Left renal pelvis (tissue), 4 donors: ENCODE measurements at regions not wholly inside any gene's neighbourhood (a gene's known extent, or its start where the extent isn't known, plus 50 kb on each side); places are given as distances from the start of the nearest gene placed in this dataset.

Experiments used
- DNase-seq, 4 donors: peaks; one replicate each; pipeline ENCODE4 v3.0.0-alpha.2; 2013; ENCODE audit warnings: low read depth in 4 of 4, low spot score in 3 of 4

DNA sequence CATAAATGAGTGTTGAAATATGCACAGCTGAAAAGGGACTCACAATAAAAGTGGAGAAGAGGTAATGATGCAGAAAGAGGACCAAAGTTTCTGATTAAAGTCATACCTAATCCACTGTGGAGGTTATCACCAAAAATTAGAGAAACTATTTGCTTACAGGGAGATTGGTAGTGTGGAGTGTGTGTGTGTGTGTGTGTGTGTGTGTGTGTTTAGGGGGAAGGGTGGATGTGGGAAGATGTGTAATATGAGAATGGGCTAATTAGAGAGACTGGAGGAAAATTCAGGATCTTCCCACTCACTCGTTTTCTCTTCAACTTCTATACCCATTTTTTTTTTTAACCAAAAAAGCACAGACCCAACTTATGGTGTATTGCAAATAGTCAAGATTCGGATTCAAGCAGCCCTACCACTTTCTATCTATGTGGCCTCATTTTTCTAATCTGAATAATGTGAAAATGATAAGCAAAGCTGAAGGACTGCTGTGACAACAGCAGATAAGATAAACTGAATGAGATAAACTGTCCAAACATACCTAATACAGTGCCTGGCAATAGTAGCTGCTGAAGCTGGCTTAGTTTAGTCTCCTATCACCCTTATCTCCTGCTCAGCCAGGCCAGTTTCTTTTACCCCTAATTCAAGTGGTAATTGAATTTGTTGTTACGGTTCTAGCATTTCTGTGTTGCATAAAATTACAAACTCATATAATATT lies 501.1 kb downstream of the KDM4C start:
- no peak for DNase-seq

DNA sequence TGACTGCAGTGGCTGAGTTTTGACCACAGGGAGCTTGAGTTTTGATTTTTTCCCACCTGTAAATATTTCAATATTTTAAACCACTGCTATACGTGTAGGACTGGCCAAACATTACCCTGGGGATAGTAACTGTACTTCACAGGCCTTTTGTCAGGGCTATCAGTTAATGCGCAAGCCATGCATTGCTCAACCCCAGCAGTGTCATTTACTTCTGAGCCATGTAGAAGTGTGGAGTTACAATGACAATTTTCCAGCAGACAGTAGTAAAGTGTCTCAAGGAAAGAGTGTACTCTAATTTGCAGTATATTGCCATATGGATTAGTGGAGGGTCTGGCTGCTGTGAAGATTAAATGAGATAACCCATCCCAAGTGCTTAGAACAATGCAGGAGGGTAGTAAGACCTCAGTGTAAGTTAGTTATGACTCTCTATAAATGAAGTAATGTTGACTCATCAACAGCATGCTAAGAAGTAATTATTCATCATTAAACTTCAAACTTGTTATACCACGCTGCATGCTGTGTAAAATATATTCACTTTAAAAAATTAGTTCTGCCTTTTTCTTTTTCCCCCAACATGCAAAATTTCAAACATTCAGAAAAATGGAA lies 489.2 kb downstream of the KDM4C start:
- no peak for DNase-seq

DNA sequence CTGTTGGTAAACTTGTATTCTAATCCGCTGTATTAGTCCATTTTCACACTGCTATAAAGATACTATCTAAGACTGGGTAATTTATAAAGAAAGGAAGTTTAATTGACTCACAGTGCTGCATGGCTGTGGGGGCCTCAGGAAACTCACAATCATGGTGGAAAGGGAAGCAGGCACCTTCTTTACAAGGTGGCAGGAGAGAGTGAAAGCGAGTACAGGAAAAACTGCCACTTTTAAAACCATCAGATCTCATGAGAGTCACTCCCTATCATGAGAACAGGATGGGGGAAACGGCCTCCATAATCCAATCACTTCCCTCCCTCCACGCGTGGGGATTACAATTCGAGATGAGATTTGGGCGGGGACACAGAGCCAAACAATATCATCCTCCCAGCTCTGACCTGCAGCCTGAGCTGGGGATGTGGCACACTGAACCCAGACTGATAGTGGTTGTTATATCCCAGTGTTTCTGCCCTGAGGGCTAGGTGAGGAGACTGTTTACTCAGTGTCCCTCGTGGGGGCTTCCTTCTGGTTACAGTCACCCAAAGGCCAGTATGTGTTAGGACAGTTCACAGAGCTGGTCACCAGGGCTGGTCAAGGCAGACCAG lies 488.3 kb downstream of the KDM4C start:
- no peak for DNase-seq

GRCh38 chr9:7243838-7244237 lies 486.1 kb downstream of the KDM4C start:
- DNase-seq: no peak

- DNase-seq: no peak
These were observed 484.4 kb downstream of the KDM4C start for GRCh38 chr9:7242126-7242525.

GRCh38 chr9:7241694-7242093 lies 483.9 kb downstream of the KDM4C start:
- no peak for DNase-seq

DNA sequence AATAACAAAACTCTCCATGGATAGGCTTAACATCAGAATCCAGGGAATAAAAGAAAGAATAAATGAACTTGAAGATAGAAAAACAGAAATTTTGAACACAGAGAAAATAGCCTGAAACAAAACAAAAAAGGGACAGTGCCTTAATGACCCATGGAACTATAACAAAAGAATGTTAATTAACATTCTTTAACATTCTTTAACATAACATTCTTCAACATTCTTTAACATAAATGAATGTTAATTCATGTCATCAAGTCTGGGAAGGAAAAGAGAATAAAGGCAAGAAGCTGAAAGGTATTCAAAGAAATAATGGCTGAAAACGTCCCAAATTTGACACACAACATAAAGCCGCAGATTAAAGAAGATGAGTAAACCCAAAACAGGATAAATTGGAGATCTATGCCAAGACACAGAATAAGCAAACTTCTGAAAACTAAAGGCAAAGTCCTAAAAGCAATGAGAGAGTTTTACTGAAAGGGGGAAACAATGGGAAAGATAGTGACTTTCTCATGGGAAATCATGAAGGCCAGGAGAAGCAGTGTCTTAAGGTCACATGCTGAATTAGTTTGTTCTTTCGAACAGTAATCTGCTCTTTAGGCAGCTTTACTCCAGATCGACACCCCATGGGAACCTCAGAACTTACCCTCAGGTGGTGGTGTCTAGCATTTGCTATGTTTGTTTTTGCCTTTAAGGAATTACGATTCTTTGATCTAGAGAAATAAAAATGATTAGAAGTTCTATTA lies 483.0 kb downstream of the KDM4C start:
- no peak for DNase-seq

- no peak for DNase-seq
These were observed 481.9 kb downstream of the KDM4C start for GRCh38 chr9:7239708-7240107.

DNA sequence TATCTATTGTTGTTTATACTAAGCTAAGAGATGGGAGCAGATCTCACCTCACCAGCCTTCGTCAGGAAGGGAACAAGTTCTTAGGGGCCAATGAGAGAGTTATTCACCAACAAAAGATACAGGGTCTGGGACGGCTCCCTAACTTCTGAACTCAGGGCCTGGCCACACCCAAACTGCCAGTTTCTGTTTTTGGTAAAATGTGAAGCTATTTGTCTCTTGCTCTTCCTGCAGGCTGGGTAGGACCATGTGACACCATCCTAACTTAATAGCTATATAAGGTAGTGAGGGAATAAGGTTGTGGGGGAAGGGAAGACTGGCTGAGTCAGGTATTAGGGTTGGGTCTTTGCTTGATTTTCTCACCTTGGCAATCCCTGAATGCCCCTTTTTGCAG lies 480.5 kb downstream of the KDM4C start:
- DNase-seq: no peak

DNA sequence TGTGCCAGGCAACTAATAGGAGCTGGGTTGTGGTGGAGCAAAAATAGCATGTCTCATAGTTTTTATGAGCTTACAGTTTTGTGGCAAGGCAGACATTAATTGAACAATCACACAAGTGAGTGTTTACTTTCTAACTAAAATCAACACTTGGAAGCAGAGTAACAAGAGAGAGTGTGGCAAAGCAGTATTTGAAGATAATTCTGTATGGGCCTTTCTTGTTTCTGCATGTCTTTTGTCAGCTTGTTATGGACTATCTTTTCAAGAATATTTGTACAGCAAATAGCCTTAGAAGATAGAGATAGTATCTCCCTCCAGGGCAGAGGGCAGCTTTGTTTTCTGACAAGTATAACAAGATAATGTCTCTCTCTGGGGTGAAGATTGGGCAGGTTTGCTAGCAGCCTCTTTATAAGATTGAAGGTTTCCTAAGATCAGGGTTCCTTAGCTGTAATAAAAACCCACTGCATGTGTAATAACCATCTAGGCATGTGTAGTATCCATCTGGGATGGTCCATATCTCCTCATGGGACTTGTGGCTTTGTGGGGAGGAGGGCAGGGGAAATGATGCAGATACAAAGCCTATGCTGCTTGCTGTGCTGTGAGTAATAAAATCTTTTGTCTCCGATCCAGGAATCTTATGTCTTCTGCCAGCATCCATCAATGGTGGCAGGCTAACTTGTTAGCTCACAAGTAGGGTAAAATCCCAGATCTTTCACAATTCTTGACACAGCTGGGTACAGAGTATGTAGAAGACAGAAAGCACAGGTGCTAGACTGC lies 479.9 kb downstream of the KDM4C start:
- no peak for DNase-seq

GRCh38 chr9:7236186-7236585 lies 478.4 kb downstream of the KDM4C start:
- DNase-seq: no peak

DNA sequence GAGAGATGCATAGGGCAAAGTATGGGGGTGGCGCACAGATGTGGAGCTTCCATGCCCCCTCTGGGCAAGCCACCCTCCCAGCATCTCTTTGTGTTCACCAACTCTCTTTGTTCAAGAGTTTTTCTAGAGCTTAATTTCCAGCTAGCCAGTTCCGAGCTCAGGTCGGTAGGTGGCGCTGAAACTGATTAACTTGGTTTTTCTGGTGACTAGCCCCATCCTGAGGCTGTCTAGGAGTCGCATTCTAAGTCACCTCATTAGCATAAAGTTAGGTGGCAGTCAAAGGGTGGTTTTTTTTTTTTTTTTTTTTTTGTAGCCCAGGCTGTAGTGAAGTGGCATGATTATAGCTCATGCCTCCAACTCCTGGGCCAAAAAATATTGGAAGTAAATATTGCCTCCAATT lies 476.4 kb downstream of the KDM4C start:
- no peak for DNase-seq

- DNase-seq: no peak
These were observed 471.8 kb downstream of the KDM4C start for GRCh38 chr9:7229571-7229970.

GRCh38 chr9:7228726-7229125 lies 471.0 kb downstream of the KDM4C start:
- no peak for DNase-seq

- DNase-seq: no peak
These were observed 470.2 kb downstream of the KDM4C start for GRCh38 chr9:7227951-7228350.

DNA sequence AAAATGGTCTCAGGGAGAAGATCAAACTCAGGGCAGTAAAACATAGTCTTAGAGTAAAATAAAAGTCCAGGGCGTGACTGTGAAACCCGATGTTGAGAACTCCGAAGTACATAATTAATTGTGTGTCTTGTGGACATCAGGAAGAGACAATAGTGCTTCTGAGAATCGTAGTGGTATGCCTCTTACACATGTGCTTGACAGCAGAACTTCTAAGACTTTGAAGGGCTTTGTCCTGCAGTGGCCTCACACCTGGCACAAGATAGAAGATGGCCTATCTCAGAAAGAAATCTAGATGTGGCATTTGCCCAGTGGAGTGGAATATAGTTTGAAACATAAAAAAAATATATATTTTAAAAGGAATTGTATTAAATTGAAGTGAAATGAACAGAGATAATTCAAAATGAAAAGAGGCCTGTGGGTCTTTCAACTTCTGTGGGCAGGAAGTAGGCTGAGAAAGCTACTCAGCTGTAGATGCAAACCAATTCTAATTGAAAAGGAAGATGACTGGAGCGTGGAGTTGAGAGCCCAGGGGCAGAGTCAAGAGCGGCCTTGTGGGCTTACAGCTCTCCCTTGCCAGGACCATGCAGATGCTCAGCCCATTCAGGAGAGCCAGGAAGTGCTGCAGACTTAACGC lies 468.4 kb downstream of the KDM4C start:
- DNase-seq: no peak
